ENCODE measurements at regions not wholly inside any gene's neighbourhood (a gene's known extent, or its start where the extent isn't known, plus 50 kb on each side); places are given as distances from the start of the nearest gene placed in this dataset.

DNA sequence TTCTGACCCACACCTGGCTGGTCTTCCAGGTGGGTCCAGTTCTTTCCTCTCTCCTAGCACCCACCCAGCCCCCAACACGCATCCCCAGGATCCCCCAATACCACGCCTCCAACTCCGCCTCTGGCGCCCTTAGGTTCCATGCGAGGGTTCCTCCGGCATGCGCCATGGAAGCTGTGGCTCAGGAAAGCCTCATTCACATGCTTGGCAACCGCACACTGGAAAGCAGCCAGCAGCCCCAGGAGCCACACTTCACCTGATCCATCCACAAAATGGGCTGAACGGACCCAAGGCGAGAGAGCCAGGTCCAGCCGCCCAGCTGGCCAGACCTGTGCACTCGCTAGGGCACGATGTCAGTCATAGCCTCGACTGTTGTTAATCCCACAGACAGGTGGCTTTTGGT lies 161.2 kb downstream of the PSMG1 start:
- 89 to 91% methylated on average over 10 to 12 of the region's 14 CpGs for WGBS, 2 donors
- Histone ChIP-seq H3K9me3 (no peaks in the 10 kb centered on the region), H3K36me3 (no peaks in the 10 kb centered on the region), H3K27me3 (no peaks in the 10 kb centered on the region), H3K4me1 (peaks cover 28 to 38% of the 10 kb centered on the region in 2 donors), H3K4me3 (replicated peaks in 1 of 3) (no peak overlapping the region), H3K27ac (peak overlapping the region; percentile 92 to 95 (median 94))
- DNase-seq, result peak in 1 of 2 donors; percentile 15
- intact Hi-C loops (cut with DNase I), result no loop called here
- TF ChIP-seq, protein P1, sequence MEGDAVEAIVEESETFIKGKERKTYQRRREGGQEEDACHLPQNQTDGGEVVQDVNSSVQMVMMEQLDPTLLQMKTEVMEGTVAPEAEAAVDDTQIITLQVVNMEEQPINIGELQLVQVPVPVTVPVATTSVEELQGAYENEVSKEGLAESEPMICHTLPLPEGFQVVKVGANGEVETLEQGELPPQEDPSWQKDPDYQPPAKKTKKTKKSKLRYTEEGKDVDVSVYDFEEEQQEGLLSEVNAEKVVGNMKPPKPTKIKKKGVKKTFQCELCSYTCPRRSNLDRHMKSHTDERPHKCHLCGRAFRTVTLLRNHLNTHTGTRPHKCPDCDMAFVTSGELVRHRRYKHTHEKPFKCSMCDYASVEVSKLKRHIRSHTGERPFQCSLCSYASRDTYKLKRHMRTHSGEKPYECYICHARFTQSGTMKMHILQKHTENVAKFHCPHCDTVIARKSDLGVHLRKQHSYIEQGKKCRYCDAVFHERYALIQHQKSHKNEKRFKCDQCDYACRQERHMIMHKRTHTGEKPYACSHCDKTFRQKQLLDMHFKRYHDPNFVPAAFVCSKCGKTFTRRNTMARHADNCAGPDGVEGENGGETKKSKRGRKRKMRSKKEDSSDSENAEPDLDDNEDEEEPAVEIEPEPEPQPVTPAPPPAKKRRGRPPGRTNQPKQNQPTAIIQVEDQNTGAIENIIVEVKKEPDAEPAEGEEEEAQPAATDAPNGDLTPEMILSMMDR (IDR thresholded peaks at IDR 0.05), result no peak
- no peak for TF ChIP-seq POLR2A (IDR thresholded peaks at IDR 0.05)

DNA sequence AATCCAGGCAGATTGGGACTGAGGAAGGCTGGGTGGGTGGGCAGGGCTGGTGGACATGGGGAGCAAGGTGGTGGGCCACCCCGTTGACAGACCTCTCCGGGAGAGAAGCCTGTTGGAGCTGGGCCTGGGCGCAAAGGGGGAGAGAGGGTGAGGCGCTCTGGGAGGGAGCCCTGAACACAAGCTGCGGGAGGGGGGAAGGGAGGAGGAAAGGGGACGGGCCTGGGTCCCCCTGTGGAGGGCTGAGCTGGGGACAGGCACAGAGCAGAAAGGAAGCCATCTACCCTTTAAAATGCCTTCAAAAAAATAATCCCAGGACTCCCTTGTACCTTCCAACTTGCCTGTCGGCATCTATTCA lies 161.8 kb downstream of the PSMG1 start:
- Histone ChIP-seq H3K27ac (peak overlapping the region; percentile 92 to 95 (median 94)), H3K27me3 (no peaks in the 10 kb centered on the region), H3K9me3 (no peaks in the 10 kb centered on the region), H3K36me3 (no peaks in the 10 kb centered on the region), H3K4me1 (peaks cover 28 to 41% of the 10 kb centered on the region in 2 donors), H3K4me3 (replicated peaks in 1 of 3) (no peak overlapping the region)
- TF ChIP-seq, protein P1 (IDR thresholded peaks at IDR 0.05), result no peak
- TF ChIP-seq POLR2A (IDR thresholded peaks at IDR 0.05), result no peak
- no peak for DNase-seq
- intact Hi-C loops (cut with DNase I), result no loop called here
- WGBS, 2 donors, result 84 to 85% methylated on average over 7 of the region's 7 CpGs

DNA sequence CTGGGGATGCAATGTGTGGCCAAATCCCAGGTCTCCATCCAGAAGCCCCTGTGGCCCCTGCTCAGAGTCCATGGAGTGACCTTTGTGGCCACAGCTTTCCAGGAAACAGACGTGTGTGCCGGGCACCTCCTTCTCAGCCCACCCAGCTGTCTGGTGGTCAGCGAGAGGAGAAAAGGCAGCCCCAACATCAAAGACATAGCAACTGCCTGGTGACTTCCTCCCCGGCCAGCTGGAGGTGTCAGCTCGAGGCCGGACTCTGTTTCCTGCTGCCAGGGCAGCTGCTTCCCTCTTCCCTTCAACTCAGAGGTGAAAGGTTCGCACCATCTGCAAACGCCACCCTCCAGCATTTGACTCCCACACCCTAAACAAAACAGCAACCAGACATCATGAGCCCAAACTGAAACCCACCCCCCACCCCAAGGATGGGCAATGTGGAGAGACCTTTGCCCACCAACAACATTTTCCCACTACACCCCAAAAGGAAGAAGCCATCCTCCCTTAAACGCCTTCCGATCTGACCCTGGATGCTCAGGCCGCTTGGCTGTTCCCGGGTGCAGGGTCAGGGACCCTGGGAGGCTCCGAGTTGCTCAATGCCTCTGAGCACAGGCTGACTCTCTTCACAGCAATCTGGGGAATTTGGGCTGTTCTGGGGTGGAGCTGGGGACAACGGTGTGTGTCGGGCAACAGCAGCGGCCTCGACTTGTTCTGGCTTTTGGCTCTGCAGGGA lies 162.3 kb downstream of the PSMG1 start:
- no peaks in the 10 kb centered on the region for H3K36me3 ChIP-seq
- WGBS, 2 donors, result 85 to 87% methylated on average over 11 to 17 of the region's 17 CpGs
- H3K27me3 ChIP-seq, result no peaks in the 10 kb centered on the region
- H3K27ac ChIP-seq, result peak overlapping the region; percentile 92 to 95 (median 94)
- H3K4me1 ChIP-seq, result peaks cover 28 to 47% of the 10 kb centered on the region in 2 donors
- TF ChIP-seq, protein P1 (IDR thresholded peaks at IDR 0.05), result no peak
- TF ChIP-seq POLR2A (IDR thresholded peaks at IDR 0.05), result no peak
- no peaks in the 10 kb centered on the region for H3K9me3 ChIP-seq
- intact Hi-C loops (cut with DNase I), result no loop called here
- DNase-seq, result peak; percentile 18 to 27
- H3K4me3 ChIP-seq (replicated peaks in 1 of 3), result no peak overlapping the region

DNA sequence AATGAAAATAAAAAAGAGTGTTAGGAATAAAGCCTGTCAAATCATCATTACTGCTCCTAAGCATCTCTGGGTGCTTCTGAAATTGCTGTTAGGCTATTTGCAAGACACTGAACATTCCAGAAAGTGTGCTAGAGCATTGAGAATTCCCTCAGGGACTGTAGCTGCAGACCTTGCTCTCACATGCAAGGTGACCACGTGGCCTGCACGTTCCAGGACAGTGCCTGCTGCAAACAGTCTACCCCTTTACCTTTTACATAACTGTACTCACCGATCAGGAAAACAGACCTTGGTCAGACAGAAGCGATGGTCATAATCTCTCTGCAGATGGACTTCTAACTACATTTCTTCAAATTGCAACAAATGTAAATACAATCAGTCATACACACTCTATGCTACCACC lies 164.5 kb downstream of the PSMG1 start:
- H3K4me1 ChIP-seq, result peaks cover 29 to 44% of the 10 kb centered on the region in 2 donors
- intact Hi-C loops (cut with DNase I), result no loop called here

More for the DNA sequence above, 164.5 kb downstream of the PSMG1 start:
- TF ChIP-seq, protein P1 (IDR thresholded peaks at IDR 0.05), result no peak
- TF ChIP-seq POLR2A (IDR thresholded peaks at IDR 0.05), result no peak
- no peak for DNase-seq
- no peak overlapping the region for H3K4me3 ChIP-seq (replicated peaks in 1 of 3)
- H3K27ac ChIP-seq, result no peak overlapping the region
- no peaks in the 10 kb centered on the region for H3K36me3 ChIP-seq
- 61 to 65% methylated on average over 4 of the region's 4 CpGs for WGBS, 2 donors
- no peaks in the 10 kb centered on the region for H3K27me3 ChIP-seq
- H3K9me3 ChIP-seq, result no peaks in the 10 kb centered on the region
